GM13976 (cell line): ENCODE measurements at regions not wholly inside any gene's neighbourhood (a gene's known extent, or its start where the extent isn't known, plus 50 kb on each side); places are given as distances from the start of the nearest gene placed in this dataset.

Experiments
- DNase-seq: peaks from one replicate; pipeline ENCODE4 v3.0.0; 2012; ENCODE audit warnings: low spot score
- CTCF ChIP-seq: IDR thresholded peaks from 2 replicates; pipeline ENCODE4 v1.5.1; 2012; ENCODE audit warnings: borderline replicate concordance, mild to moderate bottlenecking; ENCODE audit not compliant: insufficient read depth; ENCODE audit errors: extremely low read depth, missing control alignments, control extremely low read depth
- in situ Hi-C: fragments of 300-500 bp; cut with MboI; formaldehyde crosslinking; loops from one replicate; pipeline ENCODE4 v1.12.0; 2022; ENCODE audit warnings: low sequenced_read_pairs, mixed read lengths, inconsistent platforms; ENCODE audit not compliant: unreplicated experiment

- no peak for TF ChIP-seq CTCF
- DNase-seq, result no peak
- in situ Hi-C loops, result no loop called here
Observed at GRCh38 chr2:172208791-172209325, 106.2 kb upstream of the DLX2 start.

GRCh38 chr2:172210599-172210998 lies 107.9 kb upstream of the DLX2 start:
- DNase-seq, result no peak
- no peak for TF ChIP-seq CTCF
- in situ Hi-C loops, result no loop called here

GRCh38 chr2:172211512-172211911 lies 108.8 kb upstream of the DLX2 start:
- no peak for TF ChIP-seq CTCF
- in situ Hi-C loops, result no loop called here
- no peak for DNase-seq

GRCh38 chr2:172213116-172213860 lies 110.6 kb upstream of the DLX2 start:
- DNase-seq, result no peak
- in situ Hi-C loops, result no loop called here
- no peak for TF ChIP-seq CTCF

- in situ Hi-C loops, result no loop called here
- DNase-seq, result no peak
- no peak for TF ChIP-seq CTCF
Observed at GRCh38 chr2:172214252-172214651, 111.6 kb upstream of the DLX2 start.

GRCh38 chr2:172215172-172215935 lies 112.7 kb upstream of the DLX2 start:
- no peak for TF ChIP-seq CTCF
- in situ Hi-C loops, result no loop called here
- DNase-seq, result no peak
